ENCODE measurements at regions not wholly inside any gene's neighbourhood (a gene's known extent, or its start where the extent isn't known, plus 50 kb on each side); places are given as distances from the start of the nearest gene placed in this dataset.
"Not testable (repeated sequence)": the region's sequence is repeated elsewhere in the genome, so short reads cannot be mapped to it uniquely, and the experiment has no call there.

- no peak for DNase-seq (ENCODE audit: low read depth in 2 of 2)
Measured at GRCh38 chr4:111136438-111136837, 513.6 kb upstream of the PITX2 start.

- DNase-seq (ENCODE audit: low read depth in 2 of 2), result no peak
Measured at GRCh38 chr4:111136967-111137366, 514.1 kb upstream of the PITX2 start.

- DNase-seq (ENCODE audit: low read depth in 2 of 2), result no peak
Measured at GRCh38 chr4:111143510-111143909, 520.6 kb upstream of the PITX2 start.

GRCh38 chr4:111154934-111155333, 532.1 kb upstream of the PITX2 start:
- no peak for DNase-seq (ENCODE audit: low read depth in 2 of 2)

- DNase-seq (ENCODE audit: low read depth in 2 of 2), result not testable (repeated sequence)
Measured at GRCh38 chr4:111164556-111164955, 541.7 kb upstream of the PITX2 start.

- DNase-seq (ENCODE audit: low read depth in 2 of 2), result no peak
Measured at GRCh38 chr4:111174331-111174730, 551.5 kb upstream of the PITX2 start.

- DNase-seq (ENCODE audit: low read depth in 2 of 2), result no peak
Measured at GRCh38 chr4:111178231-111178630, 555.4 kb upstream of the PITX2 start.

GRCh38 chr4:111187108-111187507, 564.2 kb upstream of the PITX2 start:
- DNase-seq (ENCODE audit: low read depth in 2 of 2), result no peak

GRCh38 chr4:111198446-111198845, 575.6 kb upstream of the PITX2 start:
- DNase-seq (ENCODE audit: low read depth in 2 of 2), result no peak

- DNase-seq (ENCODE audit: low read depth in 2 of 2), result no peak
Measured at GRCh38 chr4:111204797-111205196, 581.9 kb upstream of the PITX2 start.

GRCh38 chr4:111208970-111209369, 586.1 kb upstream of the PITX2 start:
- no peak for DNase-seq (ENCODE audit: low read depth in 2 of 2)

GRCh38 chr4:111209706-111210105, 586.8 kb upstream of the PITX2 start:
- no peak for DNase-seq (ENCODE audit: low read depth in 2 of 2)

GRCh38 chr4:111210595-111210994, 587.7 kb upstream of the PITX2 start:
- no peak for DNase-seq (ENCODE audit: low read depth in 2 of 2)

GRCh38 chr4:111213531-111213930, 590.7 kb upstream of the PITX2 start:
- DNase-seq (ENCODE audit: low read depth in 2 of 2), result no peak

- no peak for DNase-seq (ENCODE audit: low read depth in 2 of 2)
Measured at GRCh38 chr4:111214371-111214770, 591.5 kb upstream of the PITX2 start.

- no peak for DNase-seq (ENCODE audit: low read depth in 2 of 2)
Measured at GRCh38 chr4:111215755-111216154, 592.9 kb upstream of the PITX2 start.

GRCh38 chr4:111216791-111217190, 593.9 kb upstream of the PITX2 start:
- no peak for DNase-seq (ENCODE audit: low read depth in 2 of 2)

GRCh38 chr4:111221371-111221770, 598.5 kb upstream of the PITX2 start:
- no peak for DNase-seq (ENCODE audit: low read depth in 2 of 2)

- no peak for DNase-seq (ENCODE audit: low read depth in 2 of 2)
Measured at GRCh38 chr4:111228396-111228795, 605.5 kb upstream of the PITX2 start.

GRCh38 chr4:111228874-111229273, 606.0 kb upstream of the PITX2 start:
- DNase-seq (ENCODE audit: low read depth in 2 of 2), result no peak

GRCh38 chr4:111230265-111230664, 607.4 kb upstream of the PITX2 start:
- DNase-seq (ENCODE audit: low read depth in 2 of 2), result no peak

- DNase-seq (ENCODE audit: low read depth in 2 of 2), result no peak
Measured at GRCh38 chr4:111231281-111231680, 608.4 kb upstream of the PITX2 start.

GRCh38 chr4:111234939-111235338, 612.1 kb upstream of the PITX2 start:
- no peak for DNase-seq (ENCODE audit: low read depth in 2 of 2)

GRCh38 chr4:111263836-111264235, 641.0 kb upstream of the PITX2 start:
- no peak for DNase-seq (ENCODE audit: low read depth in 2 of 2)

GRCh38 chr4:111266937-111267336, 644.1 kb upstream of the PITX2 start:
- DNase-seq (ENCODE audit: low read depth in 2 of 2), result no peak

Data from activated CD8-positive, alpha-beta memory T cell treated with anti-CD3 and anti-CD28 coated beads for 4 hours (primary cell).